ENCODE measurements at regions not wholly inside any gene's neighbourhood (a gene's known extent, or its start where the extent isn't known, plus 50 kb on each side); places are given as distances from the start of the nearest gene placed in this dataset.

DNA sequence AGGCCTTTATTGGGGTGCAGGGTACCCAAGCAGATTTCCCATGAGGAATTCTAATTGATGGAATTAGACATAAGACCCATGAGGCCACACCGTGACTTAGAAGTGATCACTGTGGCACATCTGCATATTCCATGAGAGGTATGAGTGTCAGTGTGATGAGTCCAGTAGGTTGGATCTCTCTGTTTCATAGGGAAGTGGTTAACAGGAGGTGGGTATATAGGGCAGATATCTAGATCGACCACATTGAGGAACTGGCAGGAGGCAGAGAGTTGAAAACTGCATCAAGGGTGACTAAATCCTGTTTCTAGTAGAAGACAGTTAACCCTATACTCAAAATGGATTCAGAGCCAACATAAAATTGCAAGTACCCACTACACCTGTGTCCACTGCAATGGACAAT, 68.6 kb upstream of the MIR17HG start:
- Histone ChIP-seq H3K27me3 (replicated peaks; ENCODE audit: insufficient read depth, low read depth, low read length, poor library complexity) (no peaks in the 10 kb centered on the region), H3K36me3 (ENCODE audit: insufficient read depth, low read length, poor library complexity, severe bottlenecking) (no peaks in the 10 kb centered on the region), H3K4me1 (ENCODE audit: insufficient read depth, low read length, poor library complexity, severe bottlenecking) (no peaks in the 10 kb centered on the region), H3K9me3 (ENCODE audit: low read depth, low read length, poor library complexity, severe bottlenecking) (no peaks in the 10 kb centered on the region), H3K4me3 (ENCODE audit: low read depth, low read length, poor library complexity, severe bottlenecking) (no peak overlapping the region), H3K27ac (ENCODE audit: low read depth, low read length, poor library complexity, severe bottlenecking) (no peak overlapping the region)
- POLR2A ChIA-PET (ENCODE audit: low non-redundant PET), result no interaction called here
- intact Hi-C loops (cut with micrococcal nuclease; ENCODE audit: unreplicated experiment), result no loop called here
- no TSS peak for BruUV-seq (replicated peaks)
- DNase-seq (ENCODE audit: low spot score), result no peak
- CTCF ChIA-PET, result interaction anchor here (0.6 kb wide), 1 partner anchor 142 kb away, joined by 5 read pairs; no protein-coding TSS in a partner anchor
- TF ChIP-seq CTCF (conservative IDR thresholded peaks at IDR 0.05; ENCODE audit: low read depth, low read length) (no peak), EZH2 (IDR thresholded peaks at IDR 0.05; ENCODE audit: borderline replicate concordance, low read depth, low read length, poor library complexity, severe bottlenecking) (no peak)

DNA sequence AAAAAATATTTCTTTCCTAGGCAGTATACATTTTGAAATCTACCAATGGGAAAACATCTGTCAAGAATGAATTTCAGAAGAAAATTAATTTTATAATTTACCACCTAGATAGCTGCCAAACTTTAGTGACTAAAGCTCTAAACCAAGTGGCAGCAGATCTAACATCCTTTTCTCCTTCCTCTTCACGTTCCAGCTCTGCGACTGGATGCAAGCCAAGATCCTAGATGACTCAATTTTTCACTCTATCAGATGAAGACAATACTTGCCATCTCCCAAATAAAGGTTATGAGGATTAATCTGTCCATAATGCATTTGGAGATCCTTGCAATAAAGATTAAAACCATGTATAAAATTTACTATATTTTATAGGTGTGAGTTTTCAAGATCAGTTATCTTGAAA, 66.7 kb upstream of the MIR17HG start:
- Histone ChIP-seq H3K27ac (ENCODE audit: low read depth, low read length, poor library complexity, severe bottlenecking) (no peak overlapping the region), H3K36me3 (ENCODE audit: insufficient read depth, low read length, poor library complexity, severe bottlenecking) (no peaks in the 10 kb centered on the region), H3K4me1 (ENCODE audit: insufficient read depth, low read length, poor library complexity, severe bottlenecking) (no peaks in the 10 kb centered on the region), H3K27me3 (replicated peaks; ENCODE audit: insufficient read depth, low read depth, low read length, poor library complexity) (no peaks in the 10 kb centered on the region), H3K9me3 (ENCODE audit: low read depth, low read length, poor library complexity, severe bottlenecking) (no peaks in the 10 kb centered on the region), H3K4me3 (ENCODE audit: low read depth, low read length, poor library complexity, severe bottlenecking) (no peak overlapping the region)
- BruUV-seq (replicated peaks), result no TSS peak
- TF ChIP-seq CTCF (conservative IDR thresholded peaks at IDR 0.05; ENCODE audit: low read depth, low read length), result no peak
- no peak for TF ChIP-seq EZH2 (IDR thresholded peaks at IDR 0.05; ENCODE audit: borderline replicate concordance, low read depth, low read length, poor library complexity, severe bottlenecking)
- intact Hi-C loops (cut with micrococcal nuclease; ENCODE audit: unreplicated experiment), result no loop called here
- CTCF ChIA-PET, result no interaction called here
- peak; percentile 25 for DNase-seq (ENCODE audit: low spot score)
- POLR2A ChIA-PET (ENCODE audit: low non-redundant PET), result no interaction called here

DNA sequence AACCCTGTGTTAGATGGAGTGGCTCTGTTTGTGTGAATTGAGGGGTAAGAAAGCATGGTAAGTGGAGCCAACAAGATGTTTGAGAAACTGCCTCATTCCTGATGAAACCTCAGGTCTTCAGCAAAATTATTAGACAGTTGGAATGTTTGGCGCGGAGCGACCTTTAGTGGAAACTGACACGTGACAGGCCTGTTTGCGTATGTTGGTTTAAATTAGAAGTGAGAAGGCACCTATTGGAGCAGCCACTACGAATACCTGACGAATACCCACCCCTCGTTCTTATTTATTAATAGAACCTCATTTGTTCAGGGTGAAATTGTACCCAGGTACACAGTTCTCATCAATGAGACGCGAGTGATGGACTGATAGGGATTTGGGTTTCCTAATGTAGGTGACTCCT, 63.2 kb upstream of the MIR17HG start:
- Histone ChIP-seq H3K9me3 (ENCODE audit: low read depth, low read length, poor library complexity, severe bottlenecking) (no peaks in the 10 kb centered on the region), H3K36me3 (ENCODE audit: insufficient read depth, low read length, poor library complexity, severe bottlenecking) (no peaks in the 10 kb centered on the region), H3K27ac (ENCODE audit: low read depth, low read length, poor library complexity, severe bottlenecking) (no peak overlapping the region), H3K4me1 (ENCODE audit: insufficient read depth, low read length, poor library complexity, severe bottlenecking) (no peaks in the 10 kb centered on the region), H3K27me3 (replicated peaks; ENCODE audit: insufficient read depth, low read depth, low read length, poor library complexity) (no peaks in the 10 kb centered on the region), H3K4me3 (ENCODE audit: low read depth, low read length, poor library complexity, severe bottlenecking) (no peak overlapping the region)
- POLR2A ChIA-PET (ENCODE audit: low non-redundant PET), result no interaction called here
- TF ChIP-seq CTCF (conservative IDR thresholded peaks at IDR 0.05; ENCODE audit: low read depth, low read length) (no peak), EZH2 (IDR thresholded peaks at IDR 0.05; ENCODE audit: borderline replicate concordance, low read depth, low read length, poor library complexity, severe bottlenecking) (no peak)
- no TSS peak for BruUV-seq (replicated peaks)
- intact Hi-C loops (cut with micrococcal nuclease; ENCODE audit: unreplicated experiment), result no loop called here
- no peak for DNase-seq (ENCODE audit: low spot score)
- CTCF ChIA-PET, result no interaction called here

Measured in A673 (cell line).